Astrocyte of the spinal cord (primary cell): ENCODE measurements at regions not wholly inside any gene's neighbourhood (a gene's known extent, or its start where the extent isn't known, plus 50 kb on each side); places are given as distances from the start of the nearest gene placed in this dataset.
"Not testable (repeated sequence)": the region's sequence is repeated elsewhere in the genome, so short reads cannot be mapped to it uniquely, and the experiment has no call there.

ENCODE experiments used
- DNase-seq: peaks from one replicate; pipeline ENCODE4 v3.0.0; 2011; ENCODE audit warnings: low read depth, low spot score
- H3K4me3 ChIP-seq: 2 replicates; pipeline ENCODE4 v1.5.1; 2011; ENCODE audit warnings: low read depth, mild to moderate bottlenecking, low read length, moderate library complexity
- CTCF ChIP-seq: IDR thresholded peaks from 2 replicates; pipeline ENCODE4 v1.5.1; 2012; ENCODE audit warnings: low read depth, mild to moderate bottlenecking, low read length, inconsistent platforms
- in situ Hi-C: cut with HindIII; loops from 2 replicates; pipeline ENCODE4 v1.10.0; 2017; ENCODE audit warnings: low sequenced_read_pairs

GRCh38 chr16:48959747-48960146 lies 321.9 kb downstream of the CBLN1 start:
- no peak for TF ChIP-seq CTCF
- H3K4me3 ChIP-seq = no peak overlapping the region
- in situ Hi-C loops = no loop called here
- no peak for DNase-seq

GRCh38 chr16:48959204-48959603 lies 322.4 kb downstream of the CBLN1 start:
- no peak overlapping the region for H3K4me3 ChIP-seq
- DNase-seq = no peak
- in situ Hi-C loops = no loop called here
- TF ChIP-seq CTCF = no peak

- no peak for DNase-seq
- no peak overlapping the region for H3K4me3 ChIP-seq
- in situ Hi-C loops = no loop called here
- TF ChIP-seq CTCF = no peak
Measured at GRCh38 chr16:48958681-48959080, 323.0 kb downstream of the CBLN1 start.

- no peak overlapping the region for H3K4me3 ChIP-seq
- in situ Hi-C loops = no loop called here
- DNase-seq = no peak
- TF ChIP-seq CTCF = no peak
Measured at GRCh38 chr16:48956620-48957019, 325.0 kb downstream of the CBLN1 start.

GRCh38 chr16:48955837-48956236 lies 325.8 kb downstream of the CBLN1 start:
- TF ChIP-seq CTCF = no peak
- no peak overlapping the region for H3K4me3 ChIP-seq
- in situ Hi-C loops = no loop called here
- DNase-seq = no peak

- in situ Hi-C loops, H3K4me3 ChIP-seq, DNase-seq: not testable (repeated sequence)
Measured at GRCh38 chr16:48951621-48952125, 330.0 kb downstream of the CBLN1 start.

- in situ Hi-C loops = no loop called here
- H3K4me3 ChIP-seq = no peak overlapping the region
- DNase-seq = no peak
- no peak for TF ChIP-seq CTCF
Measured at GRCh38 chr16:48950184-48950583, 331.5 kb downstream of the CBLN1 start.
